ENCODE measurements at regions not wholly inside any gene's neighbourhood (a gene's known extent, or its start where the extent isn't known, plus 50 kb on each side); places are given as distances from the start of the nearest gene placed in this dataset.

GRCh38 chr1:73516451-73516850 is 681.5 kb downstream of the LRRIQ3 start:
- no peaks in the 10 kb centered on the region for H3K4me1 ChIP-seq
- Mint-ChIP-seq H3K27me3 (ENCODE audit: insufficient read depth, unreplicated experiment) (no peaks in the 10 kb centered on the region), H3K9me3 (ENCODE audit: unreplicated experiment) (no peaks in the 10 kb centered on the region), H3K36me3 (ENCODE audit: insufficient read depth, unreplicated experiment) (no peaks in the 10 kb centered on the region), H3K4me3 (ENCODE audit: unreplicated experiment) (no peak overlapping the region), H3K4me1 (ENCODE audit: low read depth, unreplicated experiment) (no peaks in the 10 kb centered on the region), H3K27ac (ENCODE audit: unreplicated experiment) (no peak overlapping the region)
- intact Hi-C loops (cut with micrococcal nuclease; ENCODE audit: unreplicated experiment) = no loop called here
- H3K4me3 ChIP-seq (ENCODE audit: low read depth, low read length) = no peak overlapping the region
- BruUV-seq (replicated peaks) = no TSS peak
- DNase-seq = no peak
- POLR2A ChIA-PET = no interaction called here
- TF ChIP-seq CTCF (IDR thresholded peaks at IDR 0.05; ENCODE audit: insufficient read depth in 1 of 2, low read depth in 1 of 2, low read length in 1 of 2, severe bottlenecking in 1 of 2, unreplicated experiment in 1 of 2) = no peak
- no peaks in the 10 kb centered on the region for H3K36me3 ChIP-seq (ENCODE audit: control insufficient read depth, insufficient read depth, low read length)
- CTCF ChIA-PET = no interaction called here
- H3K9me3 ChIP-seq = no peaks in the 10 kb centered on the region
- H3K27me3 ChIP-seq (replicated peaks; ENCODE audit: control insufficient read depth, insufficient read depth, low read length) = no peaks in the 10 kb centered on the region

- Mint-ChIP-seq H3K27ac (ENCODE audit: unreplicated experiment) (no peak overlapping the region), H3K4me1 (ENCODE audit: low read depth, unreplicated experiment) (no peaks in the 10 kb centered on the region), H3K27me3 (ENCODE audit: insufficient read depth, unreplicated experiment) (no peaks in the 10 kb centered on the region), H3K9me3 (ENCODE audit: unreplicated experiment) (no peaks in the 10 kb centered on the region), H3K36me3 (ENCODE audit: insufficient read depth, unreplicated experiment) (no peaks in the 10 kb centered on the region), H3K4me3 (ENCODE audit: unreplicated experiment) (no peak overlapping the region)
- Histone ChIP-seq H3K27me3 (replicated peaks; ENCODE audit: control insufficient read depth, insufficient read depth, low read length) (no peaks in the 10 kb centered on the region), H3K9me3 (no peaks in the 10 kb centered on the region), H3K4me1 (no peaks in the 10 kb centered on the region), H3K36me3 (ENCODE audit: control insufficient read depth, insufficient read depth, low read length) (no peaks in the 10 kb centered on the region), H3K4me3 (ENCODE audit: low read depth, low read length) (no peak overlapping the region)
- POLR2A ChIA-PET = no interaction called here
- TF ChIP-seq CTCF (IDR thresholded peaks at IDR 0.05; ENCODE audit: insufficient read depth in 1 of 2, low read depth in 1 of 2, low read length in 1 of 2, severe bottlenecking in 1 of 2, unreplicated experiment in 1 of 2) = no peak
- intact Hi-C loops (cut with micrococcal nuclease; ENCODE audit: unreplicated experiment) = no loop called here
- BruUV-seq (replicated peaks) = no TSS peak
- DNase-seq = no peak
- CTCF ChIA-PET = no interaction called here
Observed at GRCh38 chr1:73511038-73511437, 686.9 kb downstream of the LRRIQ3 start.

- H3K27me3 Mint-ChIP-seq (ENCODE audit: insufficient read depth, unreplicated experiment) = no peaks in the 10 kb centered on the region
- no TSS peak for BruUV-seq (replicated peaks)
- H3K4me1 Mint-ChIP-seq (ENCODE audit: low read depth, unreplicated experiment) = no peaks in the 10 kb centered on the region
- no peaks in the 10 kb centered on the region for H3K36me3 Mint-ChIP-seq (ENCODE audit: insufficient read depth, unreplicated experiment)
- CTCF ChIA-PET = no interaction called here
- H3K4me3 ChIP-seq (ENCODE audit: low read depth, low read length) = no peak overlapping the region
- H3K4me1 ChIP-seq = no peaks in the 10 kb centered on the region
- intact Hi-C loops (cut with micrococcal nuclease; ENCODE audit: unreplicated experiment) = no loop called here
- H3K9me3 ChIP-seq = no peaks in the 10 kb centered on the region
- no peak overlapping the region for H3K27ac Mint-ChIP-seq (ENCODE audit: unreplicated experiment)
- no peaks in the 10 kb centered on the region for H3K27me3 ChIP-seq (replicated peaks; ENCODE audit: control insufficient read depth, insufficient read depth, low read length)
- H3K4me3 Mint-ChIP-seq (ENCODE audit: unreplicated experiment) = no peak overlapping the region
- no peak for TF ChIP-seq CTCF (IDR thresholded peaks at IDR 0.05; ENCODE audit: insufficient read depth in 1 of 2, low read depth in 1 of 2, low read length in 1 of 2, severe bottlenecking in 1 of 2, unreplicated experiment in 1 of 2)
- no peak for DNase-seq
- H3K9me3 Mint-ChIP-seq (ENCODE audit: unreplicated experiment) = no peaks in the 10 kb centered on the region
- POLR2A ChIA-PET = no interaction called here
- H3K36me3 ChIP-seq (ENCODE audit: control insufficient read depth, insufficient read depth, low read length) = no peaks in the 10 kb centered on the region
Observed at GRCh38 chr1:73500154-73500553, 697.8 kb downstream of the LRRIQ3 start.
